SK-N-MC (cell line): ENCODE measurements at regions not wholly inside any gene's neighbourhood (a gene's known extent, or its start where the extent isn't known, plus 50 kb on each side); places are given as distances from the start of the nearest gene placed in this dataset.

Source experiments
- EZH2 ChIP-seq: fragments of 200-600 bp; sonication (generic); IDR thresholded peaks from one replicate; pipeline ENCODE4 v1.6.1; 2017; ENCODE audit warnings: antibody characterized with exemption
- FOXP2 ChIP-seq: optimal IDR thresholded peaks from 2 replicates; pipeline ENCODE3; 2011; ENCODE audit warnings: mild to moderate bottlenecking, moderate library complexity; ENCODE audit not compliant: insufficient read depth; ENCODE audit errors: extremely low read length, control extremely low read depth
- POLR2AphosphoS5 ChIP-seq: IDR thresholded peaks from 2 replicates; pipeline ENCODE4 v1.6.1; 2012; ENCODE audit warnings: mild to moderate bottlenecking, low read depth, low read length, borderline replicate concordance

DNA sequence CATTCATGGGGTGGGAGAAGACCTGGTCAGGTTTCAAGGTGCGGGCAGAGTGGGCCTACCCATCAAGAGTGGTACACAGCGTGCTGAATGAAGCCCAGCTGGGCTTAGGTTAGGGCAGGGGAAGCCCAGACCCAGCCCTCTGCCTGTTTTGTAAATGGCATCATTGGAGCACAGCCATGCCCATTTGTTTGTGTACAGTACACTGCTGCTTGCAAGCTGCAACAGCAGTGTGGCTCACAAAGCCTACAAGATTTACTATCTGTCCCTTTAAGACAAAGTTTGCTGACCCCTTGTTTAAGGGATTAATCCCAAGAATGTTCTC is 230.1 kb upstream of the TNRC6C start:
- TF ChIP-seq EZH2 (no peak), POLR2AphosphoS5 (no peak), FOXP2 (no peak)
